ENCODE measurements at regions not wholly inside any gene's neighbourhood (a gene's known extent, or its start where the extent isn't known, plus 50 kb on each side); places are given as distances from the start of the nearest gene placed in this dataset.
A peak's percentile ranks its signal among the peaks of the same experiment; 100 is the strongest.

DNA sequence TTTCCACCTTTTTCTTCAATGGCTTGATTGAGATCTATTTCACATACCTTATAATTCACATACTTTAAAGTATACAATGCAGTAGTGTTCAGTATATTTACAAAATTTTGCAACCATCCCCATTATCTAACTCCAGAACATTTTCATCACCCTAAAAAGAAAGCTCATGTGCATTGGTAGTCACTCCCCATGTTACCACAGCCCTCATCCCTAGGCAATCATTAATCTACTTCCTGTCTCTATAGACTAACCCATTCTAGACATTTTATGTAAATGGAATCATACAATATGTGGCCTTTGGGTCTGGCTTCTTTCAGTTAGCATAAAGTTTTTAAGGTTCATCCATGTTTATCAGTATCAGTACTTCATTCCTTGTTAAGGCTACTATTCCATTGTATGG is 214.2 kb downstream of the WDR11 start:
- DNase-seq (ENCODE audit: low read depth) = no peak
- TF ChIP-seq CTCF (IDR thresholded peaks at IDR 0.05; ENCODE audit: low read length, missing control alignments) = no peak
- no peak overlapping the region for H3K4me3 ChIP-seq (replicated peaks; ENCODE audit: low read depth, low read length)

GRCh38 chr10:121069061-121069850 is 218.1 kb downstream of the WDR11 start:
- DNase-seq (ENCODE audit: low read depth) = no peak
- TF ChIP-seq CTCF (IDR thresholded peaks at IDR 0.05; ENCODE audit: low read length, missing control alignments) = no peak
- H3K4me3 ChIP-seq (replicated peaks; ENCODE audit: low read depth, low read length) = no peak overlapping the region

DNA sequence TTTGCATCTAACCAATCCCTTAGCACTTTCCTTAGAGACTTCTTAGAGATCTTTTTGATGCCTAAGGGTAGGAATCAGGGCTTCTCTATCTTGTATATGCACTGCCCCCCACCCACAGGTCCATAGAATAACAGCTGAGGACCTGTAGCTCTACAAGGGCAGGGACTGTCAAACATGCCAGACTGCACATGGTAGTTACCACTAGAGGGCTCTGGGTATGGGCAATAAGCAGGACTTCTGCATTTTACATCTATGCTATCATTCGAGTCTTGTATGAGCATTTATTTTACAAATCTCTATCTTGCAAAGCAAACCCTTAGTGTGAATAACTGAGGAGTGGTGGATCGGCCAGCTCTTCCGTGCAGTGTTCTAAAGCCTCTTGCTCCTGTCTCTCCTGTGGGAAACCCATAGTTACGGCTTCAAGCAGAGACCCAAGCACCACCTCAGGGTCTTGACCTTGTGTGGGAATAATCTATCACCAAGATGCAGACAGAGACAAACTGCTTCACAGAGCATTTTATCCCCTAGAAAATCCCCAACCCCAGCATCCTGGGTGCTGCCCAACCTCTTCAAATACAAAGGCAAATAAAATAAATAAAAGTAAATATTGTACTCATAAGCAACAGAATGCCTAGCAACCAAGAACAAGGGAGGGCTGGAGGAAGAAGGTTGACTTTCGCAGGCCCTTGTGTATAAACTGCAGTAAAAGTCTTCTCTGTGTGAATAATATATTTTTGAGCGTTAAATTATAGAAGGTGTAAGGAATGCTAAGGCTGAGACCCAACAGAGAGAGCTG is 219.3 kb downstream of the WDR11 start:
- DNase-seq (ENCODE audit: low read depth) = no peak
- no peak for TF ChIP-seq CTCF (IDR thresholded peaks at IDR 0.05; ENCODE audit: low read length, missing control alignments)
- H3K4me3 ChIP-seq (replicated peaks; ENCODE audit: low read depth, low read length) = no peak overlapping the region

DNA sequence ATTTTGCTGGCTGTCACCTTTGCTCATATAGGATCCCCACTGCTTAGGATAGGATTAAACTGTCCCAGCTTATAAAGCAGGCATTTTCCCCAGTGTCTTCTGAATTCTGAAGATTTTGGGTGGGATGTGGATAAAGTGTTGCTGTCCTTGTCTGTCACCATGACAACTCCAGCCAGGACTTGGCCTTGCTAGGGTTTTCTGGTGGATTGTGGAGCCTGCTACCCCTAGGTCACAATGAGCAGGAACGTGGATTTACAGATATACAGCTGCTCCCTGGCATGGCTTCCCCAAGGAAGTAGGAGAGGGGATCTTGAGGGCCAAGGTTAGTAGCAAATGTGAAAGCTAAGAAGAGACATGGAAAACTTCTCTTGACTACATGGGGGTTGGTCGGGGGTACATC is 220.7 kb downstream of the WDR11 start:
- no peak for DNase-seq (ENCODE audit: low read depth)
- no peak for TF ChIP-seq CTCF (IDR thresholded peaks at IDR 0.05; ENCODE audit: low read length, missing control alignments)
- H3K4me3 ChIP-seq (replicated peaks; ENCODE audit: low read depth, low read length) = no peak overlapping the region

GRCh38 chr10:121073728-121074127 is 222.6 kb downstream of the WDR11 start:
- H3K4me3 ChIP-seq (replicated peaks; ENCODE audit: low read depth, low read length) = no peak overlapping the region
- no peak for TF ChIP-seq CTCF (IDR thresholded peaks at IDR 0.05; ENCODE audit: low read length, missing control alignments)
- DNase-seq (ENCODE audit: low read depth) = no peak

DNA sequence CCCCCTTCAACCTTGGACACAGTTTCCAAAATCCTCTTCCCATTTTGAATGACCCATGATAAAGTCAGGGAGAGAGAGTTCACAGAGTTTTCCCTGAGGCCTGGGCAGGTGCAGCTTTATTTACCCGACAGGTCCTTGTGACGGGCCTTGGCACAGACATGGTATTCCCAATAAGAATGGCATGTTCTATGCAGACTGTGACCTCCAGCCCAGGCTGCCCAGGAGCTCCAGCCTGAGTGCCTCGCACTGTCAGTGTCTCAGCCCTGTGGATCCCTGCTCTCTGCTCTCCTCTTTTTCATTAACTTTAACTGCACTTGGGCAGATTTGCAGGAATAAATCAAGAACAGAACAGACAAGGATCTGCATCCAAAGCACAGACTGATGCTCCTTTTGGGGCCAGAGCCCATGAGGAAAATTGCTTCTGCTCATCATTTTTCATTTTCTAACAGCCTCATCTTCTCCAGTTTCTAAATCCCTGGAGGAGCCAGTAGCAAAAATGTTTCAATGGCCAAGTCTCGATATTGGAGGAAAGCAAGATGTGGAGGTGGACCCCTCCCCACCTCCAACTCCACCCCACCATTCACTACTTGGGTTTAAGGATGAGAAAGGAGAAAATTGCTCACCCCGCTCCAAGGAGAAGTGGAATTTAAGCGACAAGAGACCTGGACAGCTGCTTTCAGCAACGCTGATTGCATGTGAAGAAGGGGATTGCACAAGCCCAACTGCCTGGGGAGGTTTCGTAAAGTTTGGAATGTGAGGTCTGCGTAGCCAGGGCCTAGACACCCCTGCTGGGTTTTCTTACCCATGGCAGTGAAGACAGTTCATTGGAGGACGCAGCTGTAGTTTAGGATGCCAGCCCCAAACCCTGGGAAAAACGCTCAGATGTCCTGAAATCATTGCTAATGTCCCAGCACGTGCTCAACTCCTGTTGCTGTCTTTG is 225.9 kb downstream of the WDR11 start:
- peak; percentile 9 for DNase-seq (ENCODE audit: low read depth)
- H3K4me3 ChIP-seq (replicated peaks; ENCODE audit: low read depth, low read length) = no peak overlapping the region
- TF ChIP-seq CTCF (IDR thresholded peaks at IDR 0.05; ENCODE audit: low read length, missing control alignments) = no peak
